CD4-positive, CD25-positive, alpha-beta regulatory T cell (primary cell): ENCODE measurements at regions not wholly inside any gene's neighbourhood (a gene's known extent, or its start where the extent isn't known, plus 50 kb on each side); places are given as distances from the start of the nearest gene placed in this dataset.
A peak's percentile ranks its signal among the peaks of the same experiment; 100 is the strongest.

Source experiments
- ATAC-seq, 2 donors: fragments of 150-1000 bp; cut with Tn5 transposase; one replicate each; pipeline ENCODE4 v1.10.0; 2021; ENCODE audit warnings: low read depth in 2 of 2, moderate number of reproducible peaks in 2 of 2, moderate library complexity in 1 of 2
- DNase-seq, 3 donors: peaks; one replicate each; pipeline versions ENCODE4 v3.0.0 to v3.0.0-alpha.2; 2012 to 2022; ENCODE audit warnings: mixed read lengths in 1 of 3
- H3K27ac ChIP-seq: one replicate; pipeline ENCODE4 v1.7.0; 2013; ENCODE audit warnings: mild to moderate bottlenecking, low read length; ENCODE audit not compliant: insufficient read depth, poor library complexity, severe bottlenecking
- H3K27me3 ChIP-seq: one replicate; pipeline ENCODE4 v1.7.0; 2013; ENCODE audit warnings: low read length; ENCODE audit not compliant: control insufficient read depth, insufficient read depth
- H3K36me3 ChIP-seq: one replicate; pipeline ENCODE4 v1.7.0; 2013; ENCODE audit warnings: mild to moderate bottlenecking, low read length, moderate library complexity; ENCODE audit not compliant: control insufficient read depth, insufficient read depth
- H3K4me1 ChIP-seq: 2 replicates; pipeline ENCODE4 v1.7.0; 2013; ENCODE audit warnings: mild to moderate bottlenecking, low read length; ENCODE audit not compliant: insufficient read depth, control insufficient read depth, poor library complexity, severe bottlenecking
- H3K4me3 ChIP-seq: one replicate; pipeline ENCODE4 v1.7.0; 2013; ENCODE audit warnings: low read depth, mild to moderate bottlenecking, low read length, moderate library complexity
- H3K9me3 ChIP-seq, 2 experiments: 1 replicate in 1 of 2; 2 replicates in 1 of 2; pipeline ENCODE4 v1.7.0; 2013; ENCODE audit warnings: low read length in 2 of 2, mild to moderate bottlenecking in 1 of 2, moderate library complexity in 1 of 2; ENCODE audit not compliant: control insufficient read depth in 2 of 2
- H3K27ac Mint-ChIP-seq, 3 donors: one replicate each; pipeline ENCODE4 v1.8.0; 2020 to 2022; ENCODE audit warnings: mild to moderate bottlenecking in 3 of 3, mixed read lengths in 3 of 3, moderate library complexity in 2 of 3
- H3K27me3 Mint-ChIP-seq: one replicate; pipeline ENCODE4 v1.8.0; 2022; ENCODE audit warnings: mild to moderate bottlenecking, mixed read lengths
- H3K36me3 Mint-ChIP-seq: one replicate; pipeline ENCODE4 v1.8.0; 2020; ENCODE audit warnings: mixed read lengths
- H3K4me1 Mint-ChIP-seq, 4 donors: one replicate each; pipeline ENCODE4 v1.8.0; 2020 to 2022; ENCODE audit warnings: mixed read lengths in 4 of 4, mild to moderate bottlenecking in 1 of 4
- H3K4me3 Mint-ChIP-seq, 4 donors: one replicate each; pipeline ENCODE4 v1.8.0; 2020 to 2022; ENCODE audit warnings: mild to moderate bottlenecking in 4 of 4, mixed read lengths in 4 of 4, moderate library complexity in 3 of 4
- H3K9me3 Mint-ChIP-seq, 7 donors: one replicate each; pipeline ENCODE4 v1.8.0; 2020 to 2022; ENCODE audit warnings: mixed read lengths in 7 of 7, mild to moderate bottlenecking in 3 of 7, moderate library complexity in 2 of 7

GRCh38 chr4:13032936-13033335, 451.2 kb downstream of the RAB28 start:
- H3K27ac ChIP-seq, result no peak overlapping the region
- Mint-ChIP-seq H3K36me3 (no peaks in the 10 kb centered on the region), H3K9me3 (peaks cover 2 to 15% (median 9%) of the 10 kb centered on the region in 7 donors), H3K27me3 (no peaks in the 10 kb centered on the region), H3K4me3 (no peak overlapping the region), H3K27ac (no peak overlapping the region), H3K4me1 (no peaks in the 10 kb centered on the region)
- no peaks in the 10 kb centered on the region for H3K27me3 ChIP-seq
- H3K4me3 ChIP-seq, result no peak overlapping the region
- H3K9me3 ChIP-seq, result no peaks in the 10 kb centered on the region
- DNase-seq (no peak), ATAC-seq (no peak)
- no peaks in the 10 kb centered on the region for H3K36me3 ChIP-seq
- no peaks in the 10 kb centered on the region for H3K4me1 ChIP-seq

DNA sequence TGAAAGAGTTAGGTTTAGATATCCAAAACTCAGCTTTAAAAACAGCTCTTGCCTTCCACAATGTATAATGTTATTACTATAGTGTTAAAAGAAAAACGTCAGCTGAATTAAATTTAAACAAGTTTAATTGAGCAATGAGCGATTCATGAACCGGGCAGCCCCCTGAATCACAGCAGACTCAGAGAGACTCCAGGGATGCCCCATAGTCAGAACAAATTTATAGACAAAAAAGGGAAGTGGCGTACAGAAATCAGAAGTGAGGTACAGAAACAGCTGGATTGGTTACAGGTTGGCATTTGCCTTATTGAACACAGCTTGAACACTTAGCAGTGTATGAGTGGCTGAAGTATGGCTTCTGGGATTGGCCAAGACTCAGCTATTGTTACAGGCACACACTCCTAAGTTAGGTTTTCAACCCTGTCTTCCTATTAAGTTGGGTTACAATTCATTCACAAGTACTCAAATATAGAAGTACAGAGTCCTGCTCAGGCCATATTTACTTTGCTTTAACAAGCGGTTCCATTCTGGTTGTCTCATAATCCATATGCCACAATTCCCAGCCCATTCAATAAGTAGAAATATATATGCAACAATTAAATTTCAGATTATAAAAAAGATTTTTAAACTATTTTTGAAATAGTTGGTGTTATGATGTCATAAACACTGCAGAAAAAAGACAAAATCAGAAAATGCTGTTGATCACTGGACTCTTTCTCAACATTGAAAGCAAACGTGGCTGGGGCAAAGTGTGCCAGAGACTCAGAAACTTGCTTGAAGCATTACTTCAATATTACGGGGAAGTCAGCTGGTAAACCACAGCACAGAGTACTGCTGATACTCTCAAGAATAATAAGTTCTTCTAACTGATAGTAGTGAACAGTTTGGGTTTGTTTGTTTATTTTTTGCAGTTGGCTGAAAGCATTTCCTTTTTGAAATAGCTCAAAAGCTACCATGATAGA, 459.7 kb downstream of the RAB28 start:
- no peaks in the 10 kb centered on the region for H3K4me1 ChIP-seq
- Mint-ChIP-seq H3K27ac (no peak overlapping the region), H3K36me3 (no peaks in the 10 kb centered on the region), H3K9me3 (peaks cover 3 to 23% (median 6%) of the 10 kb centered on the region in 7 donors), H3K4me3 (no peak overlapping the region), H3K4me1 (no peaks in the 10 kb centered on the region), H3K27me3 (no peaks in the 10 kb centered on the region)
- H3K27ac ChIP-seq, result no peak overlapping the region
- H3K9me3 ChIP-seq, result no peaks in the 10 kb centered on the region
- no peaks in the 10 kb centered on the region for H3K36me3 ChIP-seq
- ATAC-seq, result no peak
- DNase-seq, result no peak
- no peak overlapping the region for H3K4me3 ChIP-seq
- no peaks in the 10 kb centered on the region for H3K27me3 ChIP-seq

DNA sequence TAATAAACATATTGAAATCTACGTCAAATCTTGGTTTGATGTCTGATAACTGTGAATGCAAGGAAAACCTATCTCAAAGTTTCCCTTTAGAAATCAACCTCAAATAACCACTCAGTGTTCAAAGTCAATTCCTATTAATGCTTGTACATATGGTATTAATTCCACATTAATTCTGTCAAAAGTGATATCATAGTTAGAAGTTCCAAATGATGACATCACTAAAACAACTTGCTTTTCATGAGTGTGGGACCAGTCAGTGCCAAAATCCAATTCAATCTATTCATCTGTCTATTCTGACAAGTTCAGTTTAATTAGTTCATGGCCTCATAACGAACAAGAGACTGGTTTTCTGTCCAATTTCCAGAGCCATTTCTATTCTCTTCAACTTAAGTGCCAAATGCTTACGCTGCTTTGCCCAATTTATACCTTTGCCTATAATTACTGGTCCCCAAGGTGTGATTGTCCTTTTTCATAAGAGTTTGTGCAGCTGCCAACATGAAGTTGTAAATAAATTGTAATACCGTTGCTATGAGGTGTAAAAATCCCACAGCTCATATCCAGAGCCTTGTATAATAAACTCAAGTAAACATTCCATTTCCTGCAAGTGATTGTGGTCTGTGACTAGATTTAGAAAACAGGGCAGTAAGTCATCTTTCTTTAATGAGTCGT, 476.2 kb downstream of the RAB28 start:
- Mint-ChIP-seq H3K27me3 (no peaks in the 10 kb centered on the region), H3K4me1 (no peaks in the 10 kb centered on the region), H3K27ac (no peak overlapping the region), H3K36me3 (no peaks in the 10 kb centered on the region), H3K9me3 (peaks cover 0 to 13% (median 4%) of the 10 kb centered on the region in 7 donors), H3K4me3 (no peak overlapping the region)
- no peak overlapping the region for H3K4me3 ChIP-seq
- no peak overlapping the region for H3K27ac ChIP-seq
- H3K4me1 ChIP-seq, result no peaks in the 10 kb centered on the region
- H3K27me3 ChIP-seq, result no peaks in the 10 kb centered on the region
- ATAC-seq (no peak), DNase-seq (no peak)
- no peaks in the 10 kb centered on the region for H3K36me3 ChIP-seq
- H3K9me3 ChIP-seq, result no peaks in the 10 kb centered on the region

DNA sequence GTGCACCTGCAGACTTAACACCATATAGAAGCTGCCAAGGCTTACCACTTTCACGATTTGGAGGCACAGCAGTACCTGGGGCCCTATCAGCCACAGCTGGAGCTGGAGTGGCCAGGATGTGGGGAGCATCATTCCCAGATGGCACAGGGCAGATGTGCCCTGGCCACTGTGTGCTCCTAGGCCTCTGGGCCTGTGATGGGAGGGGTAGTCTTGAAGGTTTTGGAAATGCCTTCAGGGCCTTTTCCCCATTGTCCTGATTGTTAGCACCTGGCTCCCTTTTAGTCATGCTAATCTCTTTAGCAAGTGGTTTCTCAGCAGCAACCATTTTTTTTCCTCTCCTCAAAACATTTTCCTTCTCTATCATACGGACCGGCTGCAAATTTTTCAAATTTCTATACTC, 490.2 kb downstream of the RAB28 start:
- Mint-ChIP-seq H3K9me3 (peaks cover 3 to 31% (median 9%) of the 10 kb centered on the region in 7 donors), H3K27me3 (no peaks in the 10 kb centered on the region), H3K27ac (no peak overlapping the region), H3K4me3 (no peak overlapping the region), H3K4me1 (no peaks in the 10 kb centered on the region), H3K36me3 (no peaks in the 10 kb centered on the region)
- Histone ChIP-seq H3K4me3 (no peak overlapping the region), H3K4me1 (no peaks in the 10 kb centered on the region), H3K9me3 (peaks cover 0 to 8% of the 10 kb centered on the region in 2 experiments), H3K27me3 (no peaks in the 10 kb centered on the region), H3K27ac (no peak overlapping the region), H3K36me3 (no peaks in the 10 kb centered on the region)
- ATAC-seq, result no peak
- no peak for DNase-seq

DNA sequence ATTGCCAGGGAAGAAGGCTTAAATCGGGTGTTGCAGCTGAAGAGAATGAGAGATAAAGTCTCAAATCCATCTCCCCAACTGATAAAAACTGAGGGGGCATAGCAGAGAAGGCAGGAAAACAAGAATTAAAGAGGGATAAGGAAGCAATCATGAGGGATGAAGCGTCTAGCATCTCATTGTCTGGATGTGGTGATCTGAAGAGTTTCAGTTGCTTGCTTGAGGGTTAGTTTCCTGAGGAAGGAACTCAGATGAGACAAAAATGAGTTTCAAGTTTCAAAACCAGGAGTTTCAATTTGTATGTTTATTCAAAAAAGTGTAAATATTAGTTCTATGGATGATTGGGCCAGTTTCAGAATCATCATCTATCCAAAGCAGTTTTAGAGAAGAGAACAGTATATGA, 496.9 kb downstream of the RAB28 start:
- Mint-ChIP-seq H3K27me3 (no peaks in the 10 kb centered on the region), H3K4me3 (peak overlapping the region in 1 of 4 donors; percentile 11), H3K36me3 (no peaks in the 10 kb centered on the region), H3K27ac (no peak overlapping the region), H3K9me3 (peaks cover 1 to 31% (median 8%) of the 10 kb centered on the region in 7 donors), H3K4me1 (no peaks in the 10 kb centered on the region)
- DNase-seq, result no peak
- H3K36me3 ChIP-seq, result no peaks in the 10 kb centered on the region
- H3K9me3 ChIP-seq, result no peaks in the 10 kb centered on the region
- ATAC-seq, result no peak
- H3K4me1 ChIP-seq, result no peaks in the 10 kb centered on the region
- H3K27ac ChIP-seq, result no peak overlapping the region
- H3K27me3 ChIP-seq, result no peaks in the 10 kb centered on the region
- no peak overlapping the region for H3K4me3 ChIP-seq

GRCh38 chr4:12979797-12980196, 504.3 kb downstream of the RAB28 start:
- no peaks in the 10 kb centered on the region for H3K36me3 Mint-ChIP-seq

DNA sequence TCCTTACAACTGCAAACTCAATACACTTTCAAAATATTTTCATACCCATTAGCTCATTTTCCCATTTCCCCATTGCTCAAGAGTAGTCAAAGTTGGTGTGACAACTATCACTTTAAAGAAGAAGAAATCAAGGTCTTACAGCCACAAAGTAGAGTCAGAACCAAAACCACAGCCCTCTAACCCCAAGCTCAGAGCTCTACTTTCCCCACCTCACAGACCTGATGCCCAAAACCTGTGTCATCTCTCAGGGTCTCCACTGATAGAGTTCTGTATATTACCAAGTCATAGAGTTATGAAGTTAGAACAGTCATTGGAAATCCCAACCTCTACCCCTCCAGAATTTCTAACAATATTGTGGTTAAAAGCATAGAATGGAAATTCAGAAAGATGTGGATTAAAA, 505.8 kb downstream of the RAB28 start:
- no peak overlapping the region for H3K27ac ChIP-seq
- Mint-ChIP-seq H3K27ac (no peak overlapping the region), H3K9me3 (peaks cover 2 to 17% (median 9%) of the 10 kb centered on the region in 7 donors), H3K4me3 (no peak overlapping the region), H3K36me3 (no peaks in the 10 kb centered on the region), H3K4me1 (no peaks in the 10 kb centered on the region), H3K27me3 (peaks cover 5% of the 10 kb centered on the region)
- no peak for DNase-seq
- no peaks in the 10 kb centered on the region for H3K4me1 ChIP-seq
- H3K27me3 ChIP-seq, result no peaks in the 10 kb centered on the region
- no peaks in the 10 kb centered on the region for H3K9me3 ChIP-seq
- no peak overlapping the region for H3K4me3 ChIP-seq
- no peaks in the 10 kb centered on the region for H3K36me3 ChIP-seq
- no peak for ATAC-seq

More at GRCh38 chr4:12979797-12980196, 504.3 kb downstream of the RAB28 start:
- Mint-ChIP-seq H3K27me3 (peaks cover 5% of the 10 kb centered on the region), H3K4me1 (no peaks in the 10 kb centered on the region), H3K4me3 (no peak overlapping the region), H3K27ac (no peak overlapping the region), H3K9me3 (peaks cover 2 to 22% (median 13%) of the 10 kb centered on the region in 7 donors)
- ATAC-seq (no peak), DNase-seq (no peak)
- no peaks in the 10 kb centered on the region for H3K36me3 ChIP-seq
- H3K9me3 ChIP-seq, result no peaks in the 10 kb centered on the region
- no peaks in the 10 kb centered on the region for H3K27me3 ChIP-seq
- H3K4me3 ChIP-seq, result no peak overlapping the region
- no peak overlapping the region for H3K27ac ChIP-seq
- H3K4me1 ChIP-seq, result no peaks in the 10 kb centered on the region
